ENCODE measurements at regions not wholly inside any gene's neighbourhood (a gene's known extent, or its start where the extent isn't known, plus 50 kb on each side); places are given as distances from the start of the nearest gene placed in this dataset.
A peak's percentile ranks its signal among the peaks of the same experiment; 100 is the strongest.
"Not testable (repeated sequence)": the region's sequence is repeated elsewhere in the genome, so short reads cannot be mapped to it uniquely, and the experiment has no call there.

GRCh38 chr11:104771046-104771445 is 127.2 kb downstream of the CASP12 start:
- H3K27me3 Mint-ChIP-seq; H3K27ac Mint-ChIP-seq (ENCODE audit: low read depth); H3K4me1 Mint-ChIP-seq; ATAC-seq (replicated peaks; ENCODE audit: extremely low read depth, poor library complexity, severe bottlenecking); H3K36me3 Mint-ChIP-seq (ENCODE audit: insufficient read depth); H3K4me3 Mint-ChIP-seq; DNase-seq (ENCODE audit: low spot score in 2 of 2); H3K9me3 Mint-ChIP-seq: not testable (repeated sequence)

- Mint-ChIP-seq H3K36me3 (ENCODE audit: insufficient read depth) (no peaks in the 10 kb centered on the region), H3K27ac (ENCODE audit: low read depth) (no peak overlapping the region), H3K27me3 (no peaks in the 10 kb centered on the region), H3K4me3 (no peak overlapping the region), H3K9me3 (no peaks in the 10 kb centered on the region), H3K4me1 (peaks cover 15% of the 10 kb centered on the region)
- no peak for DNase-seq (ENCODE audit: low spot score in 2 of 2)
- ATAC-seq (replicated peaks; ENCODE audit: extremely low read depth, poor library complexity, severe bottlenecking) = no peak
Measured at GRCh38 chr11:104765401-104766095, 132.7 kb downstream of the CASP12 start.

- no peaks in the 10 kb centered on the region for H3K27me3 Mint-ChIP-seq
- H3K4me1 Mint-ChIP-seq = peaks cover 15% of the 10 kb centered on the region
- ATAC-seq (replicated peaks; ENCODE audit: extremely low read depth, poor library complexity, severe bottlenecking) (no peak), DNase-seq (ENCODE audit: low spot score in 2 of 2) (no peak)
- H3K27ac Mint-ChIP-seq (ENCODE audit: low read depth) = peak overlapping the region; percentile 44
- H3K9me3 Mint-ChIP-seq = peaks cover 8% of the 10 kb centered on the region
- no peak overlapping the region for H3K4me3 Mint-ChIP-seq
- H3K36me3 Mint-ChIP-seq (ENCODE audit: insufficient read depth) = no peaks in the 10 kb centered on the region
Measured at GRCh38 chr11:104764710-104765045, 133.6 kb downstream of the CASP12 start.

GRCh38 chr11:104763930-104764709 is 134.1 kb downstream of the CASP12 start:
- H3K36me3 Mint-ChIP-seq (ENCODE audit: insufficient read depth) = no peaks in the 10 kb centered on the region
- ATAC-seq (replicated peaks; ENCODE audit: extremely low read depth, poor library complexity, severe bottlenecking) (no peak), DNase-seq (ENCODE audit: low spot score in 2 of 2) (no peak)
- no peak overlapping the region for H3K4me3 Mint-ChIP-seq
- peaks cover 15% of the 10 kb centered on the region for H3K4me1 Mint-ChIP-seq
- peaks cover 14% of the 10 kb centered on the region for H3K9me3 Mint-ChIP-seq
- H3K27me3 Mint-ChIP-seq = no peaks in the 10 kb centered on the region
- peak overlapping the region; percentile 44 for H3K27ac Mint-ChIP-seq (ENCODE audit: low read depth)

- ATAC-seq (replicated peaks; ENCODE audit: extremely low read depth, poor library complexity, severe bottlenecking) (no peak), DNase-seq (ENCODE audit: low spot score in 2 of 2) (no peak)
- Mint-ChIP-seq H3K4me3 (no peak overlapping the region), H3K9me3 (peaks cover 21% of the 10 kb centered on the region), H3K27ac (ENCODE audit: low read depth) (no peak overlapping the region), H3K36me3 (ENCODE audit: insufficient read depth) (peaks cover 6% of the 10 kb centered on the region), H3K4me1 (peaks cover 15% of the 10 kb centered on the region), H3K27me3 (no peaks in the 10 kb centered on the region)
Measured at GRCh38 chr11:104761511-104761910, 136.7 kb downstream of the CASP12 start.

GRCh38 chr11:104759464-104759863 is 138.8 kb downstream of the CASP12 start:
- H3K4me1 Mint-ChIP-seq = peaks cover 8% of the 10 kb centered on the region
- H3K4me3 Mint-ChIP-seq = no peak overlapping the region
- no peak overlapping the region for H3K27ac Mint-ChIP-seq (ENCODE audit: low read depth)
- no peaks in the 10 kb centered on the region for H3K27me3 Mint-ChIP-seq
- H3K9me3 Mint-ChIP-seq = peaks cover 21% of the 10 kb centered on the region
- peaks cover 6% of the 10 kb centered on the region for H3K36me3 Mint-ChIP-seq (ENCODE audit: insufficient read depth)
- DNase-seq (ENCODE audit: low spot score in 2 of 2) (no peak), ATAC-seq (replicated peaks; ENCODE audit: extremely low read depth, poor library complexity, severe bottlenecking) (no peak)

GRCh38 chr11:104738918-104739317 is 159.3 kb downstream of the CASP12 start:
- peaks cover 6% of the 10 kb centered on the region for H3K9me3 Mint-ChIP-seq
- H3K4me3 Mint-ChIP-seq = no peak overlapping the region
- DNase-seq (ENCODE audit: low spot score in 2 of 2) (no peak), ATAC-seq (replicated peaks; ENCODE audit: extremely low read depth, poor library complexity, severe bottlenecking) (no peak)
- H3K4me1 Mint-ChIP-seq = peaks cover 13% of the 10 kb centered on the region
- no peaks in the 10 kb centered on the region for H3K36me3 Mint-ChIP-seq (ENCODE audit: insufficient read depth)
- H3K27me3 Mint-ChIP-seq = no peaks in the 10 kb centered on the region
- no peak overlapping the region for H3K27ac Mint-ChIP-seq (ENCODE audit: low read depth)

GRCh38 chr11:104738208-104738607 is 160.1 kb downstream of the CASP12 start:
- no peak for DNase-seq (ENCODE audit: low spot score in 2 of 2)
- ATAC-seq (replicated peaks; ENCODE audit: extremely low read depth, poor library complexity, severe bottlenecking) = no peak
- no peaks in the 10 kb centered on the region for H3K36me3 Mint-ChIP-seq (ENCODE audit: insufficient read depth)

GRCh38 chr11:104736502-104736901 is 161.8 kb downstream of the CASP12 start:
- no peaks in the 10 kb centered on the region for H3K27me3 Mint-ChIP-seq
- peaks cover 6% of the 10 kb centered on the region for H3K9me3 Mint-ChIP-seq
- DNase-seq (ENCODE audit: low spot score in 2 of 2) = no peak
- peak; percentile 67 for ATAC-seq (replicated peaks; ENCODE audit: extremely low read depth, poor library complexity, severe bottlenecking)
- peak overlapping the region; percentile 67 for H3K27ac Mint-ChIP-seq (ENCODE audit: low read depth)
- peaks cover 21% of the 10 kb centered on the region for H3K4me1 Mint-ChIP-seq
- no peak overlapping the region for H3K4me3 Mint-ChIP-seq
- H3K36me3 Mint-ChIP-seq (ENCODE audit: insufficient read depth) = no peaks in the 10 kb centered on the region

More at GRCh38 chr11:104738208-104738607, 160.1 kb downstream of the CASP12 start:
- H3K9me3 Mint-ChIP-seq = peaks cover 6% of the 10 kb centered on the region
- H3K4me3 Mint-ChIP-seq = no peak overlapping the region
- H3K4me1 Mint-ChIP-seq = peaks cover 13% of the 10 kb centered on the region
- no peak overlapping the region for H3K27ac Mint-ChIP-seq (ENCODE audit: low read depth)
- no peaks in the 10 kb centered on the region for H3K27me3 Mint-ChIP-seq

GRCh38 chr11:104734998-104735397 is 163.3 kb downstream of the CASP12 start:
- peaks cover 6% of the 10 kb centered on the region for H3K9me3 Mint-ChIP-seq
- H3K36me3 Mint-ChIP-seq (ENCODE audit: insufficient read depth) = peaks cover 2% of the 10 kb centered on the region
- H3K4me1 Mint-ChIP-seq = peaks cover 21% of the 10 kb centered on the region
- DNase-seq (ENCODE audit: low spot score in 2 of 2) (no peak), ATAC-seq (replicated peaks; ENCODE audit: extremely low read depth, poor library complexity, severe bottlenecking) (no peak)
- no peaks in the 10 kb centered on the region for H3K27me3 Mint-ChIP-seq
- no peak overlapping the region for H3K4me3 Mint-ChIP-seq
- H3K27ac Mint-ChIP-seq (ENCODE audit: low read depth) = peak overlapping the region; percentile 17

GRCh38 chr11:104731890-104732289 is 166.4 kb downstream of the CASP12 start:
- no peak overlapping the region for H3K4me3 Mint-ChIP-seq
- no peaks in the 10 kb centered on the region for H3K27me3 Mint-ChIP-seq
- peaks cover 29% of the 10 kb centered on the region for H3K4me1 Mint-ChIP-seq
- no peak overlapping the region for H3K27ac Mint-ChIP-seq (ENCODE audit: low read depth)
- DNase-seq (ENCODE audit: low spot score in 2 of 2) = no peak
- no peaks in the 10 kb centered on the region for H3K9me3 Mint-ChIP-seq
- ATAC-seq (replicated peaks; ENCODE audit: extremely low read depth, poor library complexity, severe bottlenecking) = no peak
- peaks cover 2% of the 10 kb centered on the region for H3K36me3 Mint-ChIP-seq (ENCODE audit: insufficient read depth)

GRCh38 chr11:104728927-104729326 is 169.3 kb downstream of the CASP12 start:
- no peak for DNase-seq (ENCODE audit: low spot score in 2 of 2)
- Mint-ChIP-seq H3K4me3 (no peak overlapping the region), H3K36me3 (ENCODE audit: insufficient read depth) (peaks cover 2% of the 10 kb centered on the region), H3K27me3 (no peaks in the 10 kb centered on the region), H3K4me1 (peaks cover 16% of the 10 kb centered on the region), H3K27ac (ENCODE audit: low read depth) (no peak overlapping the region), H3K9me3 (no peaks in the 10 kb centered on the region)
- no peak for ATAC-seq (replicated peaks; ENCODE audit: extremely low read depth, poor library complexity, severe bottlenecking)

GRCh38 chr11:104727768-104728167 is 170.5 kb downstream of the CASP12 start:
- Mint-ChIP-seq H3K4me3 (no peak overlapping the region), H3K36me3 (ENCODE audit: insufficient read depth) (peaks cover 2% of the 10 kb centered on the region), H3K9me3 (no peaks in the 10 kb centered on the region), H3K4me1 (peaks cover 16% of the 10 kb centered on the region), H3K27ac (ENCODE audit: low read depth) (no peak overlapping the region), H3K27me3 (no peaks in the 10 kb centered on the region)
- no peak for ATAC-seq (replicated peaks; ENCODE audit: extremely low read depth, poor library complexity, severe bottlenecking)
- no peak for DNase-seq (ENCODE audit: low spot score in 2 of 2)

Data from central memory CD8-positive, alpha-beta T cell (primary cell).